ENCODE measurements at regions not wholly inside any gene's neighbourhood (a gene's known extent, or its start where the extent isn't known, plus 50 kb on each side); places are given as distances from the start of the nearest gene placed in this dataset.

GRCh38 chr1:14181191-14181795 is 417.2 kb upstream of the KAZN start:
- H3K9me2 ChIP-seq (replicated peaks; ENCODE audit: control insufficient read depth, low read length): no peaks in the 10 kb centered on the region
- no peak overlapping the region for H3K4me3 ChIP-seq (ENCODE audit: low read length)
- no peaks in the 10 kb centered on the region for H3F3A ChIP-seq (ENCODE audit: control insufficient read depth, insufficient read depth)
- no peak overlapping the region for H3K4me2 ChIP-seq (ENCODE audit: low read length)
- H3K4me1 ChIP-seq (ENCODE audit: control insufficient read depth, low read length): no peaks in the 10 kb centered on the region
- TF ChIP-seq EZH2phosphoT487 (IDR thresholded peaks at IDR 0.05; ENCODE audit: borderline replicate concordance, low read length): no peak
- TF ChIP-seq CTCF (IDR thresholded peaks at IDR 0.05; ENCODE audit: low read depth, low read length, poor library complexity, severe bottlenecking): no peak
- H3K79me2 ChIP-seq (ENCODE audit: control insufficient read depth, low read length): no peaks in the 10 kb centered on the region
- no peak overlapping the region for H3K27ac ChIP-seq (ENCODE audit: low read depth, low read length)
- H3K9me3 ChIP-seq (ENCODE audit: control insufficient read depth, insufficient read depth, low read length): no peaks in the 10 kb centered on the region
- peaks cover 6% of the 10 kb centered on the region; the same call in 1 of the 2 replicates for H3K27me3 ChIP-seq (ENCODE audit: control insufficient read depth, low read length)
- no peaks in the 10 kb centered on the region for H4K20me1 ChIP-seq (ENCODE audit: control insufficient read depth, insufficient read depth, low read depth, low read length)
- no peaks in the 10 kb centered on the region for H3K36me3 ChIP-seq (ENCODE audit: control insufficient read depth, low read length)

- Histone ChIP-seq H3K4me3 (ENCODE audit: low read length) (no peak overlapping the region), H4K20me1 (ENCODE audit: control insufficient read depth, insufficient read depth, low read depth, low read length) (no peaks in the 10 kb centered on the region), H3K9me3 (ENCODE audit: control insufficient read depth, insufficient read depth, low read length) (no peaks in the 10 kb centered on the region), H3K36me3 (ENCODE audit: control insufficient read depth, low read length) (no peaks in the 10 kb centered on the region), H3K27ac (ENCODE audit: low read depth, low read length) (no peak overlapping the region), H3K27me3 (ENCODE audit: control insufficient read depth, low read length) (peaks cover 6% of the 10 kb centered on the region; the same call in 1 of the 2 replicates), H3K9me2 (replicated peaks; ENCODE audit: control insufficient read depth, low read length) (no peaks in the 10 kb centered on the region), H3F3A (ENCODE audit: control insufficient read depth, insufficient read depth) (no peaks in the 10 kb centered on the region), H3K4me1 (ENCODE audit: control insufficient read depth, low read length) (no peaks in the 10 kb centered on the region), H3K79me2 (ENCODE audit: control insufficient read depth, low read length) (no peaks in the 10 kb centered on the region), H3K4me2 (ENCODE audit: low read length) (no peak overlapping the region)
- no peak for TF ChIP-seq CTCF (IDR thresholded peaks at IDR 0.05; ENCODE audit: low read depth, low read length, poor library complexity, severe bottlenecking)
- no peak for TF ChIP-seq EZH2phosphoT487 (IDR thresholded peaks at IDR 0.05; ENCODE audit: borderline replicate concordance, low read length)
Measured at GRCh38 chr1:14182856-14183255, 415.6 kb upstream of the KAZN start.

GRCh38 chr1:14183329-14183728 is 415.2 kb upstream of the KAZN start:
- H3F3A ChIP-seq (ENCODE audit: control insufficient read depth, insufficient read depth): no peaks in the 10 kb centered on the region
- no peaks in the 10 kb centered on the region for H3K79me2 ChIP-seq (ENCODE audit: control insufficient read depth, low read length)
- no peaks in the 10 kb centered on the region for H3K4me1 ChIP-seq (ENCODE audit: control insufficient read depth, low read length)
- no peaks in the 10 kb centered on the region for H3K36me3 ChIP-seq (ENCODE audit: control insufficient read depth, low read length)
- H3K9me2 ChIP-seq (replicated peaks; ENCODE audit: control insufficient read depth, low read length): no peaks in the 10 kb centered on the region
- no peak overlapping the region for H3K4me2 ChIP-seq (ENCODE audit: low read length)
- no peak overlapping the region for H3K4me3 ChIP-seq (ENCODE audit: low read length)
- no peak for TF ChIP-seq CTCF (IDR thresholded peaks at IDR 0.05; ENCODE audit: low read depth, low read length, poor library complexity, severe bottlenecking)
- TF ChIP-seq EZH2phosphoT487 (IDR thresholded peaks at IDR 0.05; ENCODE audit: borderline replicate concordance, low read length): no peak
- no peak overlapping the region for H3K27ac ChIP-seq (ENCODE audit: low read depth, low read length)
- peaks cover 6% of the 10 kb centered on the region; the same call in 1 of the 2 replicates for H3K27me3 ChIP-seq (ENCODE audit: control insufficient read depth, low read length)
- H4K20me1 ChIP-seq (ENCODE audit: control insufficient read depth, insufficient read depth, low read depth, low read length): no peaks in the 10 kb centered on the region
- no peaks in the 10 kb centered on the region for H3K9me3 ChIP-seq (ENCODE audit: control insufficient read depth, insufficient read depth, low read length)

All from DOHH2 (cell line).